ENCODE measurements at regions not wholly inside any gene's neighbourhood (a gene's known extent, or its start where the extent isn't known, plus 50 kb on each side); places are given as distances from the start of the nearest gene placed in this dataset.

- Histone ChIP-seq H3K36me3 (ENCODE audit: control insufficient read depth, low read depth, low read length) (no peaks in the 10 kb centered on the region), H3K27me3 (ENCODE audit: control insufficient read depth, insufficient read depth, low read length) (no peaks in the 10 kb centered on the region), H3K4me1 (ENCODE audit: control insufficient read depth, low read depth, low read length) (no peaks in the 10 kb centered on the region), H3K4me3 (ENCODE audit: low read length) (no peak overlapping the region), H3K27ac (ENCODE audit: low read length) (no peak overlapping the region), H3K9me3 (ENCODE audit: control insufficient read depth, low read depth, low read length) (no peaks in the 10 kb centered on the region), H3K9ac (ENCODE audit: low read length) (no peak overlapping the region)
These were observed 589.0 kb upstream of the FAM241A start for GRCh38 chr4:111556141-111556781.

- Histone ChIP-seq H3K4me1 (ENCODE audit: control insufficient read depth, low read depth, low read length) (no peaks in the 10 kb centered on the region), H3K36me3 (ENCODE audit: control insufficient read depth, low read depth, low read length) (no peaks in the 10 kb centered on the region), H3K27me3 (ENCODE audit: control insufficient read depth, insufficient read depth, low read length) (no peaks in the 10 kb centered on the region), H3K4me3 (ENCODE audit: low read length) (no peak overlapping the region), H3K9ac (ENCODE audit: low read length) (no peak overlapping the region), H3K9me3 (ENCODE audit: control insufficient read depth, low read depth, low read length) (no peaks in the 10 kb centered on the region), H3K27ac (ENCODE audit: low read length) (no peak overlapping the region)
These were observed 588.4 kb upstream of the FAM241A start for GRCh38 chr4:111556851-111557250.

DNA sequence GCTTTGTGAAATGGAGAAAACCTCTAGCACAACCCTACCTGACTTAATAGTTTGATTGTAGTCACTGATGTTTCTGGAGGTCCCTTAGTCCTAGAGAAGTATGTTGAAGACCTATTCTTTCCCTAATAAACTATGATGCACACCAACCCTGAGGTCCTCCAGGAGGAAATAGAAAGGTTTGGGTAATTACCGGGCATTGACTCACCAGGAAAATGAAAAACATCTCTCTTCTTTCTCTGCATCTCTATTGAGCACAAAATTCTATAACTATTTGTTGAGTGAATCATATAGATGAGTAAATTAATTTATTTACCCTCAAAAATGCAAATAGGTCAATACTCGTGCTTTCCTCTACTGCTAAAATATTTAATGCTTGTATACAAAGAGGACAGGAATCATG lies 582.4 kb upstream of the FAM241A start:
- H3K9ac ChIP-seq (ENCODE audit: low read length), result no peak overlapping the region
- no peak overlapping the region for H3K27ac ChIP-seq (ENCODE audit: low read length)
- no peaks in the 10 kb centered on the region for H3K27me3 ChIP-seq (ENCODE audit: control insufficient read depth, insufficient read depth, low read length)
- H3K4me3 ChIP-seq (ENCODE audit: low read length), result no peak overlapping the region
- peaks cover 3% of the 10 kb centered on the region for H3K9me3 ChIP-seq (ENCODE audit: control insufficient read depth, low read depth, low read length)
- H3K4me1 ChIP-seq (ENCODE audit: control insufficient read depth, low read depth, low read length), result no peaks in the 10 kb centered on the region
- no peaks in the 10 kb centered on the region for H3K36me3 ChIP-seq (ENCODE audit: control insufficient read depth, low read depth, low read length)

- no peaks in the 10 kb centered on the region for H3K9me3 ChIP-seq (ENCODE audit: control insufficient read depth, low read depth, low read length)
- no peak overlapping the region for H3K4me3 ChIP-seq (ENCODE audit: low read length)
- no peaks in the 10 kb centered on the region for H3K4me1 ChIP-seq (ENCODE audit: control insufficient read depth, low read depth, low read length)
- H3K9ac ChIP-seq (ENCODE audit: low read length), result no peak overlapping the region
- no peaks in the 10 kb centered on the region for H3K27me3 ChIP-seq (ENCODE audit: control insufficient read depth, insufficient read depth, low read length)
- no peak overlapping the region for H3K27ac ChIP-seq (ENCODE audit: low read length)
- no peaks in the 10 kb centered on the region for H3K36me3 ChIP-seq (ENCODE audit: control insufficient read depth, low read depth, low read length)
These were observed 572.8 kb upstream of the FAM241A start for GRCh38 chr4:111572470-111572869.

DNA sequence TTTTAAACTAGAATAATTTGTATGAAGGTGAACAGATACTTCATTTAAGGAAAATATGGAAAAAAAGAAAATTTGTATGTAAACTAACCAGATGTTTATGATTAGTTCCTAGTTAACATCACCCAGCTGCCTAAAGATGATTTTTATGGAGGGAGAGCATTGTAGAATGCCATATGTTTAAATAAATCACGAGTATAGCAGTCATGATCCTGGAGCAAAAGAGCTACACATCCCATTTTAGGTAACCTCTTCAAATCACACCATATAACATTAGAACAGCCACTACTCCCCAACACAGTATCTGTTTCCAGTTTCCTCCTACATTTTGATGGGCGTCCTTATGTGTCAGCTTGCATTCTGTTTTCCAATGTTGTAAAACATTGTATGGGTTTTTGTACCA lies 571.9 kb upstream of the FAM241A start:
- Histone ChIP-seq H3K9ac (ENCODE audit: low read length) (no peak overlapping the region), H3K4me1 (ENCODE audit: control insufficient read depth, low read depth, low read length) (no peaks in the 10 kb centered on the region), H3K27me3 (ENCODE audit: control insufficient read depth, insufficient read depth, low read length) (no peaks in the 10 kb centered on the region), H3K4me3 (ENCODE audit: low read length) (no peak overlapping the region), H3K27ac (ENCODE audit: low read length) (no peak overlapping the region), H3K9me3 (ENCODE audit: control insufficient read depth, low read depth, low read length) (no peaks in the 10 kb centered on the region), H3K36me3 (ENCODE audit: control insufficient read depth, low read depth, low read length) (no peaks in the 10 kb centered on the region)

DNA sequence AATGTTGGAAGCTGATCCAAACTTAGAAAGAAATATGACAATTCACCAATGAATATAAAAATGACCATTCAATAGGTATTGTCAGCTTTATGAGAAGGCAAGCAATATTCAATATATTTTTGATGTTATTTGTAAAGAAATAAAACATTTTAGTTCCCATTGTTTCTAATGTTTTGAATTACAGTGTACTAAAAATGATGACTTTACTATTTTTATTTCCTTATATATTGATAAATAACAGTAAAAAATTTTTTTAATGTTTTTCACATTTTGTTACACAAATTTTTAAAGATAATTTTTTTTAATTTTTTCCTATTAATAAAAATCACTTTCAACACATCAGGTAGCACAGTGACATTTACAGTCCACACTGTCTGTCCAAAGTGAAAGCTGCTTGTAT lies 565.5 kb upstream of the FAM241A start:
- H3K9ac ChIP-seq (ENCODE audit: low read length), result no peak overlapping the region
- no peaks in the 10 kb centered on the region for H3K27me3 ChIP-seq (ENCODE audit: control insufficient read depth, insufficient read depth, low read length)
- no peaks in the 10 kb centered on the region for H3K9me3 ChIP-seq (ENCODE audit: control insufficient read depth, low read depth, low read length)
- H3K4me3 ChIP-seq (ENCODE audit: low read length), result no peak overlapping the region
- H3K4me1 ChIP-seq (ENCODE audit: control insufficient read depth, low read depth, low read length), result no peaks in the 10 kb centered on the region
- no peak overlapping the region for H3K27ac ChIP-seq (ENCODE audit: low read length)
- no peaks in the 10 kb centered on the region for H3K36me3 ChIP-seq (ENCODE audit: control insufficient read depth, low read depth, low read length)

GRCh38 chr4:111595456-111595855 lies 549.8 kb upstream of the FAM241A start:
- no peaks in the 10 kb centered on the region for H3K9me3 ChIP-seq (ENCODE audit: control insufficient read depth, low read depth, low read length)
- H3K4me3 ChIP-seq (ENCODE audit: low read length), result no peak overlapping the region
- no peaks in the 10 kb centered on the region for H3K27me3 ChIP-seq (ENCODE audit: control insufficient read depth, insufficient read depth, low read length)
- H3K36me3 ChIP-seq (ENCODE audit: control insufficient read depth, low read depth, low read length), result no peaks in the 10 kb centered on the region
- no peaks in the 10 kb centered on the region for H3K4me1 ChIP-seq (ENCODE audit: control insufficient read depth, low read depth, low read length)
- no peak overlapping the region for H3K27ac ChIP-seq (ENCODE audit: low read length)
- no peak overlapping the region for H3K9ac ChIP-seq (ENCODE audit: low read length)

DNA sequence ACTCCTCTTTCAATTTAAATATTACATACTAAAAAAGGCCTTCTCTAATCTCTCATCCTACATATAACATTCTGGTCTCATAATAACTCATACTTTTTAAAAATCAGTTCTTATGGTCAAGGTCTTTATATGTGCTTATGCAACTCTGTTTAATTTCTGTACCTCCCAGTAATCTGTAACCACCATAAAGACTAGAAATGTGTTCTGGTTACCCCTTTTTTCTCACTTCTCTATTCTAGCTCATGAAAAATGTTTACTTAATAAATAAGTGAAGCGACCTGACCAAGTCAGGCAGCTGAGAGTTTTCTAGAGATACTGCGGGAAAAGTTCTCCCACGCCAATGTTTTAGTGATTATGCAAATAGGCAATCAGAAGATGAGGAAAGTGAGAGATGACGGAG lies 548.8 kb upstream of the FAM241A start:
- Histone ChIP-seq H3K27me3 (ENCODE audit: control insufficient read depth, insufficient read depth, low read length) (no peaks in the 10 kb centered on the region), H3K4me3 (ENCODE audit: low read length) (no peak overlapping the region), H3K36me3 (ENCODE audit: control insufficient read depth, low read depth, low read length) (no peaks in the 10 kb centered on the region), H3K9ac (ENCODE audit: low read length) (no peak overlapping the region), H3K4me1 (ENCODE audit: control insufficient read depth, low read depth, low read length) (no peaks in the 10 kb centered on the region), H3K27ac (ENCODE audit: low read length) (no peak overlapping the region), H3K9me3 (ENCODE audit: control insufficient read depth, low read depth, low read length) (no peaks in the 10 kb centered on the region)

GRCh38 chr4:111601671-111602070 lies 543.6 kb upstream of the FAM241A start:
- H3K4me3 ChIP-seq (ENCODE audit: low read length), result no peak overlapping the region
- H3K27me3 ChIP-seq (ENCODE audit: control insufficient read depth, insufficient read depth, low read length), result no peaks in the 10 kb centered on the region
- no peaks in the 10 kb centered on the region for H3K9me3 ChIP-seq (ENCODE audit: control insufficient read depth, low read depth, low read length)
- H3K36me3 ChIP-seq (ENCODE audit: control insufficient read depth, low read depth, low read length), result no peaks in the 10 kb centered on the region
- H3K4me1 ChIP-seq (ENCODE audit: control insufficient read depth, low read depth, low read length), result no peaks in the 10 kb centered on the region
- no peak overlapping the region for H3K27ac ChIP-seq (ENCODE audit: low read length)
- H3K9ac ChIP-seq (ENCODE audit: low read length), result no peak overlapping the region

DNA sequence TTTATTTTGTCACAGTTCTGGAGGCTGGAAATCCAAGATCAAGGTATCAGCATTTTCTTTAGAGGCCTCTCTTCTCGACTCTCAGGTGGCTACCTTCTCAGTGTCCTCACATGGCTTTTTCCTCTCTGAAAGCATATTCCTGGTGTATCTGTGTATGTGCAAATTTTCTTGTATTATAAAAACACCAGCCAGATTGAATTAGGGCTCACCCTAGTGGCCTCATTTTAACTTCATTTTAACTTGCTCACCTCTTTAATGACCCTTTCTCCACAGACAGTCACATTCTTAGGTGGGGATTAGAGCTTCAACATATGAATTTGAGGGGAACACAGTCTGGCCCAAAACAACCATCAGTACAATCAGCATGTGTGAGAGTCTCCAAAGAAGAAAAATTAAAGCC lies 542.4 kb upstream of the FAM241A start:
- no peak overlapping the region for H3K27ac ChIP-seq (ENCODE audit: low read length)
- no peaks in the 10 kb centered on the region for H3K36me3 ChIP-seq (ENCODE audit: control insufficient read depth, low read depth, low read length)
- no peaks in the 10 kb centered on the region for H3K27me3 ChIP-seq (ENCODE audit: control insufficient read depth, insufficient read depth, low read length)
- no peaks in the 10 kb centered on the region for H3K4me1 ChIP-seq (ENCODE audit: control insufficient read depth, low read depth, low read length)
- no peak overlapping the region for H3K4me3 ChIP-seq (ENCODE audit: low read length)
- no peaks in the 10 kb centered on the region for H3K9me3 ChIP-seq (ENCODE audit: control insufficient read depth, low read depth, low read length)
- H3K9ac ChIP-seq (ENCODE audit: low read length), result no peak overlapping the region

DNA sequence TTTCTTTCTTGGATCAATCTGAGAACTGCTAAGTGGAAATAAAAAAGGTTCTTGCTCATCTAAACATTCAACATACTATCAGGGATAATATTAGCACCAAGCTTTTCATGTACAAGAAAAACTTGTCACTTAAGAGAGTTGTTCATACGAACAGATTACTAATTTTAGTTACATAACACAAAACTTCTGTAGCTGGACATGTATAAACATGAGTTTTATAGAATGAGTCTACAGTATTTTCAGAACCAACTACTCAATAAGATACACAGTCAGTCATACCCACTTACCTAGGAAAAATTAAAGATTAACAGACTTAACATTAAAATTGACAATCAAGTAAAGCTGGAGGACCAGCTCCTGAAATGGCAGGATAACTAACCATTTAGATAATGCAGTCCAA lies 540.1 kb upstream of the FAM241A start:
- H3K27me3 ChIP-seq (ENCODE audit: control insufficient read depth, insufficient read depth, low read length), result no peaks in the 10 kb centered on the region
- no peak overlapping the region for H3K4me3 ChIP-seq (ENCODE audit: low read length)
- no peaks in the 10 kb centered on the region for H3K36me3 ChIP-seq (ENCODE audit: control insufficient read depth, low read depth, low read length)
- no peaks in the 10 kb centered on the region for H3K4me1 ChIP-seq (ENCODE audit: control insufficient read depth, low read depth, low read length)
- H3K9me3 ChIP-seq (ENCODE audit: control insufficient read depth, low read depth, low read length), result no peaks in the 10 kb centered on the region
- no peak overlapping the region for H3K27ac ChIP-seq (ENCODE audit: low read length)
- H3K9ac ChIP-seq (ENCODE audit: low read length), result no peak overlapping the region

DNA sequence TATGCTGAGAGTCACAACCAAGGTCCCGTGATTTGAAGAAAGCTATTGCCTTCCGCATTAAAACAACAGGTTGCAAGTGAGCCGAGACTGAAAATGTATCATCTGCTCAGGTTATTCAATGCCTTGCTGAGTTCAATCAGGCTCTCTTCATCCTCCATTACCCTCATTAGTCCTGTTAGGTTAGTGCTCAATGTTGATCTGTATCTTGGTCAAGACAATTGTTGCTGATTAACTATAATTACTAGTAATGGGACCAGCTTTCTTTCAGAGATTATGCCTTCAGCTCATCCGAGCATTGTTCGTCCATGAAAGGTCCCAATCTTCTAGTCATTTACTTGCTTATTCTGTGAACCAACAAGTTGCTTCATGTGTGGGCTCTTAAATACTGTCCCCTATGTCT lies 534.6 kb upstream of the FAM241A start:
- Histone ChIP-seq H3K4me1 (ENCODE audit: control insufficient read depth, low read depth, low read length) (no peaks in the 10 kb centered on the region), H3K36me3 (ENCODE audit: control insufficient read depth, low read depth, low read length) (no peaks in the 10 kb centered on the region), H3K27me3 (ENCODE audit: control insufficient read depth, insufficient read depth, low read length) (no peaks in the 10 kb centered on the region), H3K27ac (ENCODE audit: low read length) (no peak overlapping the region), H3K4me3 (ENCODE audit: low read length) (no peak overlapping the region), H3K9ac (ENCODE audit: low read length) (no peak overlapping the region), H3K9me3 (ENCODE audit: control insufficient read depth, low read depth, low read length) (no peaks in the 10 kb centered on the region)
